ENCODE measurements at regions not wholly inside any gene's neighbourhood (a gene's known extent, or its start where the extent isn't known, plus 50 kb on each side); places are given as distances from the start of the nearest gene placed in this dataset.
A peak's percentile ranks its signal among the peaks of the same experiment; 100 is the strongest.
"Not testable (repeated sequence)": the region's sequence is repeated elsewhere in the genome, so short reads cannot be mapped to it uniquely, and the experiment has no call there.

GRCh38 chr5:98205691-98206461, 567.6 kb upstream of the RGMB start:
- no peak for DNase-seq (ENCODE audit: low spot score)

- DNase-seq (ENCODE audit: low spot score), result no peak
These were observed 566.9 kb upstream of the RGMB start for GRCh38 chr5:98206566-98206965.

GRCh38 chr5:98209418-98209817, 564.0 kb upstream of the RGMB start:
- no peak for DNase-seq (ENCODE audit: low spot score)

DNA sequence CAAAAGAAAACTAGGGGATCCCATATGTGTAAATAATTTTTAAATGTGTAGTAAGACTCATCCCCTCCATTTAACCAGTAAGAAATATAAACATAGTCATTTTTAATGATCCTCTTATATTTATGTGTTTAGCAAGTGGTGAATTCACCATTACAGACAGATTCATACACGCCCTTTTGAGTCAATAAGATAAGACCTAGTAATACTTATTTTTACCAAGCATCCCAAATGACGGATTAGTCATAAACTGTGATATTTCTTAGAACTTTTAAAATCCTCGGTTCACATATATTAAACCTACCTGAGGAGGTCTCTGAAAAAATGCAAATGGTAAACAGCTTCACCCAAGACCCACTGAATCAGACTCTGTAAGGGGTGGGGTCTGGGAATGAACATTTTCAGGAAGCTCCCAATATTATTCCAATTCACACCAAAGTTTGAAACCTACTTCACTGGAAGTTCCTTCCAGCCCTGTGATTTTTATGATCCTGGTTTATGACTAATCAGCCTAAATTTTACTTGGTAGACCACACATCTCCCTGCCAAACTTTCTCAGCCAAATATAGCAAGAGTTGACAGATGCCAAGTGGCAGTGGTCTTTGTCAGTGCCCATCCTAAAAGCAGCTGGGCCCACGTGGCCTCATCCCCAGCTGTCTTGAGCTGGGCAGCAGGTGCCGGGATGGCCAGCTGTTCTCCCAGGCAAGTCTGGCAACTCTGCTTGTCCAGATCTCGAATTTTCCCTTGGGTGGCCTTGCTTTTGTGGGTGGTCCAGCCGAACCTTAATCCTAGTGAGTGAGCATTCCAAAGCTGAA, 559.0 kb upstream of the RGMB start:
- DNase-seq (ENCODE audit: low spot score), result peak; percentile 83

DNA sequence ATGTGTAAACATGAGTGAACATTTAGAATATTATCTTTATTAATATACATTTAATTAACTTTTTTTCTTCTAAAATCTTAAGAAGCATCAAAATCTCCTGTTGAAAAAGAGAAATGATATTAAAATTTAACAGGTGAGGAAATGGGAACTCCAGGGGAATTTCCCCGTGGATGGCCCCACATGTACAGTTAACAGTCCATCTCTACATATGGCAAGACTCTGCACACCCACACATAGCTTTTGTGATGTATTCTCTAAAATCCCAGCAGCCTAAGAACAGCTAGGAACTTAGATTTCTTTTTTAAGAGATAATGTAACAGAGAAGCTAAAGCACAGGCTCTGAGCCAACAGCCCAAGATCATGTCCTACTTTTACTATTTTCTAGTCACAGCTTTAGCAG, 556.3 kb upstream of the RGMB start:
- no peak for DNase-seq (ENCODE audit: low spot score)

DNA sequence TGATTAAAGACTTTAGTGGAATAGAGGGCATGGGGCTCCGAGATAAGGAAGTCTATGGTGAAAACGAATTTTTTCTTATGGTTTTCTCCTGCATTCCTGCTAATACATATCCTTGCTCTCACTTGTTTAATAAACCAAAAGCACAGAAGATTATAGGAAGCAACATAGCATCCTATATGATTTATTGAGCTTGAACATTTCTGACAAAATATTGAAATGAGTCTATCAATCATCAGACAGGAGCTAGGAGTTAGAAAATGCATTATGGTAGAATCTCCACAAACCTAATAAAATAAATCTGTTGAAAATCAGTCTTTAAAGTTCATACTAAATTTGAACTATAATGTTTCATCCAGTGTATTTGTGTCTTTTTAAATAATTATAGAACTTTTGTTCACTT, 554.6 kb upstream of the RGMB start:
- DNase-seq (ENCODE audit: low spot score), result no peak

DNA sequence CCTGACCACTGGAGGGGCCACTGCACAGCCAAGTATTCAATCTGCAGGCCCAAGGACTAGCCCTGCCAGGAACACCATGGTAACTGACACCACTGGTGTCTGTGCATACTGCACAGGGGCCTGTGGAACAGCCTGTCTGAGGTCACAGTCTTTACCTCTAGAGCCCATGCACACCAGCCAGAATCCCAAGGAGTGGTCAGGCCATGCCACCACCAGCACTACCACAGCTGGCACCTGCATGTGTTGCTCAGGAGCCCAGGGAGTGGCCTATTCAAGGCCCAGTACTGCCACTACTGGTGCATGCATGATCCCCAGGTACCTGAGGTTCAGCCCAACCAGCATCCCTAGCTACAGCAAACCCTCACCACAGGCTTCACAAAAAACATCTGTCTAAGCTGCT, 546.0 kb upstream of the RGMB start:
- no peak for DNase-seq (ENCODE audit: low spot score)

GRCh38 chr5:98231089-98231488, 542.4 kb upstream of the RGMB start:
- DNase-seq (ENCODE audit: low spot score), result no peak

GRCh38 chr5:98237794-98238193, 535.7 kb upstream of the RGMB start:
- not testable (repeated sequence) for DNase-seq (ENCODE audit: low spot score)

- no peak for DNase-seq (ENCODE audit: low spot score)
These were observed 529.5 kb upstream of the RGMB start for GRCh38 chr5:98243972-98244371.

GRCh38 chr5:98248949-98249348, 524.5 kb upstream of the RGMB start:
- no peak for DNase-seq (ENCODE audit: low spot score)

DNA sequence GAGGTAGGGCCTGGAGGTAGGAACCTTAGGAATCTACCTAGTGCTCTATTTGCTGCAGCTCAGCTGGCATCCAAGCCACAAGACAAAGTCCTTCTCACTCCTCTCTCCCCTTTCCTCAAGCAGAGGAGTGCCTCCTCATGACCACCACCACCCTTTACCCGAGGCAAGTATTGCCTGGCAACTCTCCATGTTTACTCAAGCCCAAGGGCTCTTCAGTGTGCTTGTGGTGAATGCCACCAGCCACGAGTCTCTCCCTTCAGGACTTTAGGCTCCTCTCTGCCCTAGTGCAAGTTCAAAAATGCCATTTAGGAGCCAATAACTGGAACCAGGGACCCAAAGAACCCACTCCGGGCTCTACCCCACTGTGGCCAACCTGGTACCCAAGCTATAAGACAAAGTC, 514.5 kb upstream of the RGMB start:
- DNase-seq (ENCODE audit: low spot score), result no peak

GRCh38 chr5:98259595-98259994, 513.9 kb upstream of the RGMB start:
- DNase-seq (ENCODE audit: low spot score), result no peak

- DNase-seq (ENCODE audit: low spot score), result no peak
These were observed 510.4 kb upstream of the RGMB start for GRCh38 chr5:98263084-98263483.

DNA sequence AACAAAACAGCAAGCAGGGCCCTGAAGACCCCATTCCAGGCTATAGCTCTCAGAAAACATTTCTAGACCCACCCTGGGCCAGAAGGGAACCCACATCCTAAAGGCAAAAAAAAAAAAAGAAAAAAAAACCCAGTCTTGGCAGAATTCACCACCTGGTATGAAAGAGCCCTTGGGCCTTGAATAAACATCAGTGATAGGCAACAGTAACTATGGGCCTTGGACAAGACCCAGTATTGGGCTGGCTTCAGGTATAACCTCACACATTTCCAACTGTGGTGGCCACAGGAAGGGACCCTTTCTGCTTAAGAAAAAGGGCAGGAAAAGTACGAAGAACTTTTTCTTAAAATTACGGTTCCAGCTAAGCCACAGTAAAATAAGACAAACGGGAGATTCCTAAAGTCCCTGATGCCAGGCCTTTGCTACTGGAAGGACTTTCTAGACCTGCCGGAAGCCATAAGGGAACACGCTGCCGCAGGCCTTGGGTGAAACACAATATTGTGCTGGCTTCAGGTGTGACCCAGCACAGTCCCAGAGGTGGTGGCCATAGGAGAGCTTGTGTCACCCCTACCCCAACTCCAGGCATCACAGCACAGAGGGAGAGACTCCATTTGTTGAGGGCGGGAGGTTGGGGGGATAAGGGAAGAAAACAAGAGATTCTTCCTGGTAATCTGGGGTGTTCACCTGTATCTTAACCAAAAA, 505.2 kb upstream of the RGMB start:
- no peak for DNase-seq (ENCODE audit: low spot score)

DNA sequence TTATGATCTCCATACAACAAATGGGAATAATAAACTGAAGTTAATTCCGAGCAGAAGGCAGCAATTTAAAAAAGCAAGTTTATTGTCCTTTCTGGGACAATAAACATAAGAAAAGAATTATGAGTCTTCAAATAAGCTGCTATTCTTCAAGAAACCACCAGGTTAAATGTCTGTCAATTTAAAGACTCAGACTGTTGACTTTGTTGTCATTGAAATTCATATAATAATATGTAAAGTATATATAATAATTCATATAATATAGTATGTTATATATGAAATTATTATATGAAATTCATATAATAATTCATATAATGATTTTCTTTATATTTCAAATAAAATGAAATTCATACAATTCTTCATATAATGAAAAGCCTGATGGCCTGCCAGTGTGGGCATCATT, 497.5 kb upstream of the RGMB start:
- no peak for DNase-seq (ENCODE audit: low spot score)

- no peak for DNase-seq (ENCODE audit: low spot score)
These were observed 490.9 kb upstream of the RGMB start for GRCh38 chr5:98282521-98282920.

DNA sequence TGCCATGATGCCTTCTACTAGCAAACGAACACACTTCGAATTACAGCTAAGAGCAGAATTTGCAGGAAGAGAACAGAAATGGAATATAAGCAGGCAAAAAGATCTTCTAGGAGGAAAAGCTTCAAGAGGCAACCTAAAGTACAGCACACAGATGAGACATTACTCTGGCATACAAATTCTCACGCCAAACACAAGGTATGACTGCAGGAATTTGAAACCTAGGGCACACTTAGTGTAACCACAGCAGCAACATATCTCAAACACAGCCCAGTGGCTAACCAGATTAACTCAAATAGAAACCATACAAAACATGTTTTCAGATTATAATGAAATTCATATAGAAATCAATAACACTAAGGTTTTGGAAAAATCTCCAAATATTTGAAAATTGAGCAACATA, 481.0 kb upstream of the RGMB start:
- DNase-seq (ENCODE audit: low spot score), result no peak

- no peak for DNase-seq (ENCODE audit: low spot score)
These were observed 477.0 kb upstream of the RGMB start for GRCh38 chr5:98296426-98296825.

GRCh38 chr5:98299435-98299834, 474.0 kb upstream of the RGMB start:
- no peak for DNase-seq (ENCODE audit: low spot score)

GRCh38 chr5:98301547-98301946, 471.9 kb upstream of the RGMB start:
- DNase-seq (ENCODE audit: low spot score), result no peak

DNA sequence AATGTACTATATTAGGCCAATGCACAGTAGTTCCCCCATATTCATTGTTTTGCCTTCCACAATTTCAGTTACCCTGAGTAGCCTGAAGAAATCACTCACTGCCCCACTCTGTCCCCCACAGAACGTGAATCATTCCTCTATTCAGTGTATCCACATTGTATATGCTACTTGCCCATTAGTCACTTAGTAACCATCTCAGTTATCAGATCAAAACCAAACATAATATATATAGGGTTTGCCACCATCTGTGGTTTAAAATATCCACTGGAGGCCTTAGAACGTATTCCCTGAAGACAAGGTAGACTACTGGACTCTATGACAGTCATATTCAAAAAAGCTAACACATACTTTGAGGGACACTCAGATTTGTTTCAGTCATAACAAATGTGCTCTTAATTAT, 465.7 kb upstream of the RGMB start:
- no peak for DNase-seq (ENCODE audit: low spot score)

- no peak for DNase-seq (ENCODE audit: low spot score)
These were observed 465.2 kb upstream of the RGMB start for GRCh38 chr5:98308231-98308630.

Measured in left forelimb (tissue), 1 donor.